H1 (cell line): ENCODE measurements at regions not wholly inside any gene's neighbourhood (a gene's known extent, or its start where the extent isn't known, plus 50 kb on each side); places are given as distances from the start of the nearest gene placed in this dataset.

Experiments
- TCF12 ChIP-seq: IDR thresholded peaks from 2 replicates; pipeline ENCODE4 v1.6.1; 2011; ENCODE audit warnings: low read depth, mild to moderate bottlenecking, low read length
- YY1 ChIP-seq: IDR thresholded peaks from 2 replicates; pipeline ENCODE4 v1.6.1; 2011; ENCODE audit warnings: low read depth, mild to moderate bottlenecking, low read length

DNA sequence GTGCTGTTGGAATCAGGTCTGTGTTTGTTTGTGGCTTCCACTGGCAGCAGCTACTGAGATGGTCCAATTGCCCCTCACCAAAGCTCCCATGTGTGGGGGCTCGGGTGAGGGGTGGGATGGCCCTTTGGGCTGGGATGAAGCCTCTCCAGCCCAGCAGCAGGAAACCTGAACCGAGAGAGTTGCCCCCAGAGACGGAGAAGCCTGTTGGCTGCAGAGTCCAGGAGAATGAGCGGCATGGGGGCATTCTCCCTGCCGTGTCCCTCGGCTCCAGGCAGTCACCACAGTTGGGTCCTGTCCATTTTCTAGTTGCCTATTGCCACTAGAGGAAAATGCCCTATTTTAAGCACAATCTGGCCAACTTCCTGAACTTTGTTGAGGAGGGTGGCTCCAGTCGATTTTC, 222.2 kb upstream of the PPP2R2D start:
- TF ChIP-seq YY1 = no peak
- TF ChIP-seq TCF12 = no peak
